ENCODE measurements at regions not wholly inside any gene's neighbourhood (a gene's known extent, or its start where the extent isn't known, plus 50 kb on each side); places are given as distances from the start of the nearest gene placed in this dataset.

DNA sequence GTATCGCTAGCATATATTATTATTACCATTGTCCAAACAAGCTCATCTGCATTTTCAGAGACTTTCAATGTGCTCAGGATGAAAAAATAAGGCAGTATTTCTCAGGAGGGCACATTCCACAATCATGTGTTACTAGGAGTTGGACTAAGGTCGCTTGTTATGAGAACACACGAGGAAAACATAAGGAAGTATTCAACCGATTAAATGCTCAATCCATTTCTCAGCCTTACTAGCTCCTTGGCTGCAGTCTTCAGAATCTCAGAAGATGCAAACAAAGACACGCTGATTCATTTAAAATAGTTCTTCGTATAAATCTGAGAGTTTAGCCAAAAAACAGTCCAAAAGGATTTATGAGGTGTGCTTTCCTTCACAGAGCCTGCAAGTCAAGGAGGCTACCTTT is 82.0 kb upstream of the JAK1 start:
- no peak overlapping the region for H3K27ac Mint-ChIP-seq
- H3K36me3 Mint-ChIP-seq (ENCODE audit: low read depth) = no peaks in the 10 kb centered on the region
- H3K4me3 Mint-ChIP-seq = no peak overlapping the region
- DNase-seq (no peak), ATAC-seq (no peak)
- H3K9me3 ChIP-seq (ENCODE audit: control insufficient read depth, low read length, poor library complexity, severe bottlenecking) = no peaks in the 10 kb centered on the region
- H3K4me1 Mint-ChIP-seq = peaks cover 42% of the 10 kb centered on the region
- H3K27me3 Mint-ChIP-seq = no peaks in the 10 kb centered on the region

DNA sequence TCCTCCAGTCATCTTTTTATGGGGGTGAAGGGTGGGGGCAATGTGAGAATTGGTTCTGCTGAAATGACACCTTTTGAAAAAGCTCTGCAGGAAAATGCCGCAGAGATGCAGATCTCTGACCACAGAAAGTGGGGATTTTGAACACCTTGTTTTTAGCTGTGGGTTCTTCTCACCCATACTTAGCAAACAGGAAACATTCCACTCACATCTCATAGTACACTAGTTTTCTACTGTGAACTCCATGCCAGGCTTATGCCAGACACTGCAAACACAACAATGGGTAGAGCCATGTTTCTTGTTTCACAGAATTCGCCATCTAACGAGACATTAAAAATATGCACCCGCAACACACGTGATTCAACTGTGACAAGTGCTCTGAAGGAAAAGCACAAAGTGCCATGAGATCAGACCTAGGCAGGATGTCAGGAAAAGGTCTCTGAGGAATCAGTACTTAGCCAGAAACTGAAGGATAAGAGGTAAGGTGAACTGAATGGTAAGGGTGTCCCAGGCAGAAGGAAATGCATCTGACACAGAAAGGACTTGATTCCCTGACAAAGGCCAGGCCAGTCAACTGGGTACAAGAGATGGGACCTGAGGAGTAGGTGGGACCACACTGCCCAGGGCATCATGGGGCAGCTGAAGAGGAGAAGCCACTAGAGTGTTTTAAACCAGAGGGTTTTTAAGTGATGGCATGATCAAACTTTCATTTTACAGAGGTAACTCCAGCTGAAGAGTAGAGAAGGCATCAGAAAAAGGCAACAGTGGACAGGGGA is 83.8 kb upstream of the JAK1 start:
- H3K27me3 Mint-ChIP-seq = no peaks in the 10 kb centered on the region
- H3K9me3 ChIP-seq (ENCODE audit: control insufficient read depth, low read length, poor library complexity, severe bottlenecking) = no peaks in the 10 kb centered on the region
- H3K4me3 Mint-ChIP-seq = peak overlapping the region; percentile 77
- peaks cover 2% of the 10 kb centered on the region for H3K36me3 Mint-ChIP-seq (ENCODE audit: low read depth)
- no peak for DNase-seq
- H3K4me1 Mint-ChIP-seq = peaks cover 37% of the 10 kb centered on the region
- ATAC-seq = peak; percentile 78
- peak overlapping the region; percentile 92 for H3K27ac Mint-ChIP-seq

DNA sequence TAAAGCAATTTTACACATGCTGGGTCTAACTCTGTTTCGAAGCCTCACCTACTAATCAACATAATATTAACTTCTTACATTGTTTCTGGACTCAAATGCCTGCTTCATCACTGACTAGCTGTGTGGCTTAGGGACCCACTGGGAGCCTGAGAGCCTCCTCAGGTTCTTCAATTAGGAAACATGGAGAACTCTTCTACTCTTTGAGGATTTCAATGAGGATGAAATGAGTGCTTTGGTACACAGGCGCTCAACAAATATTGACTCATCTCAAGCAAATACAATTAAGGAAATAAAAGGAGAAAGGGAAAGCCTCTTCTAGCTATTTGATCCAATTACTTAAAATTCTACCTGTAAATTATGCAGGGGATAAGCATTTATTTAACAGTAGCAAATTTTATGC is 84.4 kb upstream of the JAK1 start:
- DNase-seq (no peak), ATAC-seq (no peak)
- peaks cover 36% of the 10 kb centered on the region for H3K4me1 Mint-ChIP-seq
- no peak overlapping the region for H3K4me3 Mint-ChIP-seq
- H3K36me3 Mint-ChIP-seq (ENCODE audit: low read depth) = peaks cover 2% of the 10 kb centered on the region
- no peaks in the 10 kb centered on the region for H3K27me3 Mint-ChIP-seq
- H3K27ac Mint-ChIP-seq = peak overlapping the region; percentile 92
- H3K9me3 ChIP-seq (ENCODE audit: control insufficient read depth, low read length, poor library complexity, severe bottlenecking) = no peaks in the 10 kb centered on the region

DNA sequence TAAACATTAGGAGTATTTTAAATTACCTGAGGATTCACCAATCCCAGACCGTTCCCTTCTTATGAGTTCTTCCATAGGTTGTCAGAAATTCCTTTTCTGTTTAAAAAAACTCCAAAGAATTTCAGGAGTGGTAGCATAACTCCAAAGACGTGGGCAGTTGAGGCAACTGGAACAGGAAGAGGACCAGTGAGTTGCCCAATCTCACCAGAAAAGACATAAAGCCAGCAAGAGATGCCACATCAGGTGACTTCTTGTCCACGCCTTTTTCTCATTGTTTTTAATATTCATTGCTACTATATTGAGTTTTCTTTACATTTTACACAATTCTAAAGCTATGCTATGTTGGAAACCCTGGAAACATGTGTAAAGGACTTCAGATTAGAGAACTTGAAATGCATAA is 88.1 kb upstream of the JAK1 start:
- Mint-ChIP-seq H3K27ac (peak overlapping the region; percentile 60), H3K27me3 (no peaks in the 10 kb centered on the region), H3K36me3 (ENCODE audit: low read depth) (peaks cover 8% of the 10 kb centered on the region), H3K4me1 (peaks cover 34% of the 10 kb centered on the region), H3K4me3 (no peak overlapping the region)
- ATAC-seq (no peak), DNase-seq (no peak)
- no peaks in the 10 kb centered on the region for H3K9me3 ChIP-seq (ENCODE audit: control insufficient read depth, low read length, poor library complexity, severe bottlenecking)

DNA sequence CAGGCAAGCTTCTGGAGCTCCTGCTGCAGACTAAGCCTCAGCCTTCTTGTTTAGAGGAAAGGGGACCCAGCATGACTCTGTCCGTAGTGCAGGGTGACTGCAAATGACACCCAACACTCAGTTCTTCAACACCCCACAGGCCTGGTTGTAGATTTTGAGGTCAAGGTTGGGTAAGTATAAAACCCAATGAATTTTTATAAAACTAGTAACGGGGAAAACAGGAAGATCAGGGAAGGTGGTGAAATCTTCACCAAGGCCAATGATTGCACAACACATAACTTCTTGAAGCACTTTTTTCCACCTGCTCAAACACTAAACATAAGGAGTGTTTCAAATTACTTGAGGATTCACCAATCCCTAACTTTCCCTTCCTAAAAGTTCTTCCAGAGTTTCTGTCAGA is 89.4 kb upstream of the JAK1 start:
- H3K9me3 ChIP-seq (ENCODE audit: control insufficient read depth, low read length, poor library complexity, severe bottlenecking) = no peaks in the 10 kb centered on the region
- no peak for ATAC-seq
- Mint-ChIP-seq H3K36me3 (ENCODE audit: low read depth) (peaks cover 8% of the 10 kb centered on the region), H3K4me3 (no peak overlapping the region), H3K27ac (peak overlapping the region; percentile 2), H3K27me3 (no peaks in the 10 kb centered on the region), H3K4me1 (peaks cover 27% of the 10 kb centered on the region)
- no peak for DNase-seq

DNA sequence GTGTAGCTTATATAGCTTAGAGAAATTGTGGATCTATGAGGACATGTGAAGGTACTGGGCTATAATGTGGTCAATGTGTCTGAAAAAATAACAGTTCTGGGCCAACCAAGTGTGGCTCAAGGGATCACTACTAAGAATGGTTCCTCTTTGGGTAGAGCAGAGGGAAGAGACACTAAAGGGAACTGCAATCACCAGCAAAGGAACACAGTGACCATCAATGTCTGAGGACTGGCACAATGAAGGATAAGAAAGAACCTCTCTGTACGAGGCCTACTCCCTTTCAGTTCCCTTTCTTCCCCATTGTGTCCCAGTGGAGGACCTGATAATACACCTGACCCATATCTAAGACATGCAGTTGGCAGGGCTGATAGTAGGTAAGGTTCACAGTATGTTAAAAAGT is 89.9 kb upstream of the JAK1 start:
- H3K27ac Mint-ChIP-seq = no peak overlapping the region
- H3K27me3 Mint-ChIP-seq = no peaks in the 10 kb centered on the region
- DNase-seq (no peak), ATAC-seq (peak; percentile 14)
- no peak overlapping the region for H3K4me3 Mint-ChIP-seq
- peaks cover 8% of the 10 kb centered on the region for H3K36me3 Mint-ChIP-seq (ENCODE audit: low read depth)
- no peaks in the 10 kb centered on the region for H3K9me3 ChIP-seq (ENCODE audit: control insufficient read depth, low read length, poor library complexity, severe bottlenecking)
- peaks cover 27% of the 10 kb centered on the region for H3K4me1 Mint-ChIP-seq

DNA sequence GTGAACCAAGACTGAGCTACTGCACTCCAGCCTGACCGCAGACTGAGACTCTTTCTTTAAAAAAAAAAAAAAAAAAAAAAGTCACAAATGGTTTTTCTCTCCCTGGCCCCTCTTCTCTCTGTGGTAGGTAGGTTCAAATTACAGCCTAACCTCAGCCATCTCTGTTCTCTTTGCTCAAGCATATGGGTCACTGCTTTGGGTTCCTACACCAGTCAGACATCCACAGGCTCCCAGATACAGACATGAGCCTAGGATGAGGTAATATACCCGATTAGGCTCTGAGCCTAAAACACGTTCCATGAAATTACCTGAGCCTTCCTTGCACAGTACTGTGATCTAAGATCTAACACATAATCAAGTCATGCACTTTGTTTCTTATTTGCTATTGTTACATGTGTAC is 90.5 kb upstream of the JAK1 start:
- peaks cover 24% of the 10 kb centered on the region for H3K4me1 Mint-ChIP-seq
- no peaks in the 10 kb centered on the region for H3K9me3 ChIP-seq (ENCODE audit: control insufficient read depth, low read length, poor library complexity, severe bottlenecking)
- H3K27me3 Mint-ChIP-seq = no peaks in the 10 kb centered on the region
- no peak overlapping the region for H3K4me3 Mint-ChIP-seq
- peak overlapping the region; percentile 43 for H3K27ac Mint-ChIP-seq
- ATAC-seq (no peak), DNase-seq (no peak)
- peaks cover 8% of the 10 kb centered on the region for H3K36me3 Mint-ChIP-seq (ENCODE audit: low read depth)

DNA sequence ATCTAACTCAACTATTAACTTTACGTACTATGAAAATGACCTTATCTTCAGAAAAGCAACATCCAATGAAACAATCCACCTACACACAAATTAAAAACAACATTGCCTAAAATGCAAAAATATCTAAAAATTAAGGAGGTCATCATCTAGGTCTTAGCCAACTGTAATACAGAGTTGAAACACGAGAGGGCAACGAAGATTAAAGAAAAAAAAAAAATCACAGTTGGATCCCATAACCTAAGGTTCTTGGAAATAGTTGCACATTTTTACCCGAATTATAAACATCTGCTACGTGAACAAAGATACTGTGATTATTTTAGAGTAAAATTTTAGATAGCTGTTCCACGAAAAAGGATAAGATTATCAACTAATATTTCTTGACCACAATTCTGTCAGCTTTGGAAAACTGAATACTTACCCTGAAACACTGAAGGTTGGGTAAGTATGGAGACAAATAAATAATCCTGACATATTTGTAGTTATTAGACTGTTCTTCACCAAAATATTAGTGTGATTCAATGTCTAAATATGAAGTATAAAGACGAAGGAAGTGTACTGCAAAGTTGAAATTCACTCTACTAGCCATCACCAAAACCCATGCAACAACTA is 88.0 kb upstream of the AK4 start:
- DNase-seq = no peak
- no peak overlapping the region for H3K27ac Mint-ChIP-seq
- H3K4me3 Mint-ChIP-seq = peak overlapping the region; percentile 62
- ATAC-seq = peak; percentile 54
- no peaks in the 10 kb centered on the region for H3K27me3 Mint-ChIP-seq
- peaks cover 7% of the 10 kb centered on the region for H3K36me3 Mint-ChIP-seq (ENCODE audit: low read depth)
- no peaks in the 10 kb centered on the region for H3K9me3 ChIP-seq (ENCODE audit: control insufficient read depth, low read length, poor library complexity, severe bottlenecking)
- peaks cover 42% of the 10 kb centered on the region for H3K4me1 Mint-ChIP-seq

DNA sequence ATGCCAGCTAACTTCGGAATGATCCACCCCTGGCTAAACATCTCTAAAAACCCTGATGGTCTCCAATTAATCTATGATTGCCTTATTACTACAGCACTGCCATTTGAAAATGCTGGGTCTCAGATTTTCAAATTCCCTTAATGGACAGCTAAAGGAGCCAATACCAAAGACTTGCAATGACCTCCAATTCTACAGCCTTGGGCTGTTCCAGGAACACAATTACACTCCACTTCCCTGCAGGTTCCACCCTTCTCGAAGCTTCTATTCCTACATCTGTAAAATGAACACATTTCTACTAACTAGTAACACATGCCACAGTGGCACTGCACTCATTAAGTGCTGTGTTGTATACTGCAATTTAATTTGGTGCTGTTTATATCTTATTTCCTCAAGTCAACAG is 85.7 kb upstream of the AK4 start:
- H3K9me3 ChIP-seq (ENCODE audit: control insufficient read depth, low read length, poor library complexity, severe bottlenecking) = no peaks in the 10 kb centered on the region
- peak overlapping the region; percentile 77 for H3K27ac Mint-ChIP-seq
- no peaks in the 10 kb centered on the region for H3K27me3 Mint-ChIP-seq
- DNase-seq (no peak), ATAC-seq (no peak)
- peaks cover 2% of the 10 kb centered on the region for H3K36me3 Mint-ChIP-seq (ENCODE audit: low read depth)
- peaks cover 46% of the 10 kb centered on the region for H3K4me1 Mint-ChIP-seq
- H3K4me3 Mint-ChIP-seq = no peak overlapping the region

DNA sequence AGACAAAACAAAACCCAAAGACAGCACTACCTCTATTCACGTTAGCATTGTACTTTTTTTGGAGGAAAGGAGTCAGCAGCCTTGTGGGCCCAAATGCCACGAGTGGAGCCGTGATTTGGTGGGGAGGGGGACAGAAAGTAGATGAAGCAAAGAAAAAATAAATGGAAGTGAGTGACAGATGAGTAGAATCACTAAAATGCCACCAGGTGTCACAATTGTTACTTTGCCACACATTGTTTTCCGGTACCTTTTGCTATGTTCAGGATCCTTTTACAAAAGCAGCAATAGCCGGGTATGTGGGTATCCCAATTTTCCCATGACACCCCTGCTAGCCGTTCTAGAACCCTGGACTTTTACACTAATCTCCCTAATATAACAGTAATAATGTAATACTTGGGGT is 85.0 kb upstream of the AK4 start:
- H3K4me1 Mint-ChIP-seq = peaks cover 49% of the 10 kb centered on the region
- ATAC-seq = no peak
- peaks cover 4% of the 10 kb centered on the region for H3K36me3 Mint-ChIP-seq (ENCODE audit: low read depth)
- no peak overlapping the region for H3K4me3 Mint-ChIP-seq
- H3K27ac Mint-ChIP-seq = peak overlapping the region; percentile 77
- no peaks in the 10 kb centered on the region for H3K27me3 Mint-ChIP-seq
- no peaks in the 10 kb centered on the region for H3K9me3 ChIP-seq (ENCODE audit: control insufficient read depth, low read length, poor library complexity, severe bottlenecking)
- DNase-seq = no peak

DNA sequence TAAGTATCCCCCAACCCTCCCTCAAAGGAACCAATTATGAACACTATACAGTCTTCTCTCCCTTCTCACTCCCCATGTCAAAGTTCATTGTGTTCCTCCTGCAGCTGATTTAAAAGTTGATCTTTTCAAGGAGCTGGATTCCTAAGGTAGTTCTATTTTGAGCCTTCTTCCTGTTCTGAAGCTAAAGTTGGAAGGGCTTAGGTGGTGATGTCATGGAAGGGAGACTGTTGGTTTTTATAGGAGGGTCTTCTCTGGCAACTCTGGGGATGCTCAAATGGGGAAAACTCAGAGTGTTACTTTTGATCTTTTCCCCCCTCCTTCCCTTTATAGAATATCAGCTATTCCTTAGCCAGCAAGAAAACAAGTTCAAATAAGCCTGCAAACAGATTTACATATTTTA is 83.0 kb upstream of the AK4 start:
- Mint-ChIP-seq H3K4me3 (peak overlapping the region; percentile 98), H3K36me3 (ENCODE audit: low read depth) (peaks cover 4% of the 10 kb centered on the region), H3K27me3 (no peaks in the 10 kb centered on the region), H3K27ac (peak overlapping the region; percentile 98), H3K4me1 (peaks cover 54% of the 10 kb centered on the region)
- H3K9me3 ChIP-seq (ENCODE audit: control insufficient read depth, low read length, poor library complexity, severe bottlenecking) = no peaks in the 10 kb centered on the region
- ATAC-seq (no peak), DNase-seq (no peak)

DNA sequence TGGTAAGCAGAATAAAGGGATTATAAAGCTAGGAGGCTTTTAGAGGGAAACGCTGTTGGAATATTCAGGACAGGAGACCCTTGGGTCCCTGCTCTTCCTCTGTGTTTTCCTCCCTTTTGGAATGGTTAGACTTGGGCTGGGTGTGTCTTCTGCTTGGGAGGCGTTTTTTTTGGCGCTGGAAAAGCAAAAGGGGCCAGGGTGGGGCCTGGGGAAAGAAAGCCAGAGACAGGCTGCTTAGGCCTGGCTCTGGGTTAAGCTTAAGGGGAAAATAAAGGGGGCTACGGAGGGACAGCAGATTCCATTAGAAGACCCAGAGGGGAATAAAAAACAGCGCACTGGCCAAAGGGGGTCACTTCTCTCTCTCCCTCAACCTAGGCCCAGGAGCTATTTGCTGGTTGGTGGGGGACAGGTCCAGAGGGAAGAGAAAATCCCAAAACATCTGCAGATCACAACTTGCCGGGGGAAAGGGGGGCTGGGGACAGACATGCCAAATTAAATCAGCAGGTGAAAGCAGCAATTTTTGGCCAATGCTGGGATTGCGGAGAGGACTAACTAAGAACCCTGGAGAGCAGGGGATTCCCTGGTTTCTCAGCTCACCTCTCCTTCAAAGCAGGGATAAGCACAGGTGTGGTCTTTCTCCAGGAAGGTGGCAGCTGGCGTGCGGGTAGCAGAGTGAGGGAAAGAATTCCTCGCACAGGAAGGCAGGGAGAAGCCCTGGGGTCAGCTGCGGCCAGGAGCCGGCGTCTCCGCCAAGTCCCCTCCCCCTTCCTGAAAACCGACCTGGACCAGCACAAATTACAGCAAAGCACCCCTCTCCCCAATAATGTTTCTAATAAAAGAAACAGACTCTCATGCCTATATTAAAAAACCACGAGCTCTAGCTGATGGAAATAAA is 82.2 kb upstream of the AK4 start:
- peak overlapping the region; percentile 98 for H3K4me3 Mint-ChIP-seq
- no peaks in the 10 kb centered on the region for H3K9me3 ChIP-seq (ENCODE audit: control insufficient read depth, low read length, poor library complexity, severe bottlenecking)
- peaks cover 57% of the 10 kb centered on the region for H3K4me1 Mint-ChIP-seq
- no peaks in the 10 kb centered on the region for H3K27me3 Mint-ChIP-seq
- DNase-seq (no peak), ATAC-seq (no peak)
- peak overlapping the region; percentile 98 for H3K27ac Mint-ChIP-seq
- peaks cover 4% of the 10 kb centered on the region for H3K36me3 Mint-ChIP-seq (ENCODE audit: low read depth)

DNA sequence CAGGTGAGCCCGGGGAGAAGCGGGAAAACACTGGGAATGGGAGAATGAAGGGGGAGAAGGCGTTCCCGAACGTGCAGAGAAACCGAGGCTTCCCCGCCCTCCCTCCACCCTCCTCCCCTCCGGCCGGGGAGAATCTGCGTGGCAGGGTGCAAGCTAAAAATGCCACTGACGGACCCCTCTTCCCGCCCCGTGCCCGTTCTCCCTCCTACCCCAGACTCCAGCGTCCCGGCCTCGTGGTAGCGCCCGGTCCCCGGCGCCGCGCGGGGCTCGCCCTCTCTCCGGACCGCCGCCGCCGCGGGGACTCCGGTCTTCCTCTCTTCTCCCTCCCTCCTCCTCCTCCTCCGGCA is 81.6 kb upstream of the AK4 start:
- peaks cover 4% of the 10 kb centered on the region for H3K36me3 Mint-ChIP-seq (ENCODE audit: low read depth)
- peaks cover 57% of the 10 kb centered on the region for H3K4me1 Mint-ChIP-seq
- ATAC-seq = no peak
- H3K4me3 Mint-ChIP-seq = peak overlapping the region; percentile 98
- no peaks in the 10 kb centered on the region for H3K27me3 Mint-ChIP-seq
- peak overlapping the region; percentile 98 for H3K27ac Mint-ChIP-seq
- no peak for DNase-seq
- no peaks in the 10 kb centered on the region for H3K9me3 ChIP-seq (ENCODE audit: control insufficient read depth, low read length, poor library complexity, severe bottlenecking)
